Neutrophil (primary cell): ENCODE measurements at regions not wholly inside any gene's neighbourhood (a gene's known extent, or its start where the extent isn't known, plus 50 kb on each side); places are given as distances from the start of the nearest gene placed in this dataset.

Experiments
- H3K27ac ChIP-seq: fragments of 200-600 bp; sonication (generic); 2 replicates; pipeline ENCODE4 v1.5.1; 2016; ENCODE audit warnings: mild to moderate bottlenecking, moderate library complexity
- H3K27me3 ChIP-seq: fragments of 200-600 bp; sonication (generic); 2 replicates; pipeline ENCODE4 v1.6.0; 2016; ENCODE audit warnings: mild to moderate bottlenecking
- H3K36me3 ChIP-seq: fragments of 200-600 bp; sonication (generic); 2 replicates; pipeline ENCODE4 v1.5.1; 2017
- H3K4me1 ChIP-seq, 2 experiments: fragments of 200-600 bp in 1 of 2; sonication (generic) in 1 of 2; 1 replicate in 1 of 2; 2 replicates in 1 of 2; pipeline versions ENCODE4 v1.5.1 to v1.6.1; 2013 to 2016; ENCODE audit warnings: low read depth in 1 of 2, low read length in 1 of 2, mild to moderate bottlenecking in 1 of 2, moderate library complexity in 1 of 2; ENCODE audit not compliant: control insufficient read depth in 1 of 2, insufficient read depth in 1 of 2
- H3K4me3 ChIP-seq, 2 experiments: fragments of 200-600 bp in 1 of 2; sonication (generic) in 1 of 2; 1 replicate in 1 of 2; 2 replicates in 1 of 2; pipeline ENCODE4 v1.5.1; 2013 to 2016; ENCODE audit warnings: low read depth in 1 of 2, low read length in 1 of 2, mild to moderate bottlenecking in 1 of 2, moderate library complexity in 1 of 2
- H3K9me3 ChIP-seq: fragments of 200-600 bp; sonication (generic); 2 replicates; pipeline ENCODE4 v1.5.1; 2016
- CTCF ChIP-seq: fragments of 200-600 bp; sonication (generic); IDR thresholded peaks from 2 replicates; pipeline ENCODE4 v1.5.1; 2016; ENCODE audit warnings: antibody characterized with exemption

- no peaks in the 10 kb centered on the region for H3K36me3 ChIP-seq
- H3K27me3 ChIP-seq, result no peaks in the 10 kb centered on the region
- H3K27ac ChIP-seq, result no peak overlapping the region
- no peaks in the 10 kb centered on the region for H3K9me3 ChIP-seq
- TF ChIP-seq CTCF, result no peak
- peaks cover 0 to 4% of the 10 kb centered on the region in 2 experiments for H3K4me1 ChIP-seq
- no peak overlapping the region for H3K4me3 ChIP-seq
These were observed 169.4 kb downstream of the SLIT2 start for GRCh38 chr4:20420916-20421602.

GRCh38 chr4:20421603-20421985, 169.9 kb downstream of the SLIT2 start:
- H3K9me3 ChIP-seq, result no peaks in the 10 kb centered on the region
- H3K4me1 ChIP-seq, result peaks cover 0 to 4% of the 10 kb centered on the region in 2 experiments
- no peaks in the 10 kb centered on the region for H3K27me3 ChIP-seq
- H3K27ac ChIP-seq, result no peak overlapping the region
- no peaks in the 10 kb centered on the region for H3K36me3 ChIP-seq
- no peak for TF ChIP-seq CTCF
- no peak overlapping the region for H3K4me3 ChIP-seq

GRCh38 chr4:20422398-20422797, 170.7 kb downstream of the SLIT2 start:
- H3K27ac ChIP-seq, result no peak overlapping the region
- no peaks in the 10 kb centered on the region for H3K36me3 ChIP-seq
- H3K4me3 ChIP-seq, result no peak overlapping the region
- peaks cover 0 to 4% of the 10 kb centered on the region in 2 experiments for H3K4me1 ChIP-seq
- no peak for TF ChIP-seq CTCF
- H3K9me3 ChIP-seq, result no peaks in the 10 kb centered on the region
- H3K27me3 ChIP-seq, result no peaks in the 10 kb centered on the region

GRCh38 chr4:20423420-20423819, 171.7 kb downstream of the SLIT2 start:
- Histone ChIP-seq H3K9me3 (no peaks in the 10 kb centered on the region), H3K27ac (no peak overlapping the region), H3K4me1 (peaks cover 0 to 4% of the 10 kb centered on the region in 2 experiments), H3K4me3 (no peak overlapping the region), H3K27me3 (peaks cover 3% of the 10 kb centered on the region), H3K36me3 (no peaks in the 10 kb centered on the region)
- no peak for TF ChIP-seq CTCF

GRCh38 chr4:20426028-20426427, 174.3 kb downstream of the SLIT2 start:
- peaks cover 3% of the 10 kb centered on the region for H3K27me3 ChIP-seq
- H3K9me3 ChIP-seq, result no peaks in the 10 kb centered on the region
- no peak overlapping the region for H3K27ac ChIP-seq
- TF ChIP-seq CTCF, result no peak
- H3K4me3 ChIP-seq, result no peak overlapping the region
- H3K36me3 ChIP-seq, result no peaks in the 10 kb centered on the region
- H3K4me1 ChIP-seq, result no peaks in the 10 kb centered on the region
